Natural killer cell (primary cell): ENCODE measurements at regions not wholly inside any gene's neighbourhood (a gene's known extent, or its start where the extent isn't known, plus 50 kb on each side); places are given as distances from the start of the nearest gene placed in this dataset.
"Not testable (repeated sequence)": the region's sequence is repeated elsewhere in the genome, so short reads cannot be mapped to it uniquely, and the experiment has no call there.

Experiments used
- ATAC-seq, 3 donors: fragments of 150-1000 bp in 2 of 3; fragments of 200-7000 bp in 1 of 3; cut with Tn5 transposase; 1 replicate in 1 of 3; 2 replicates in 2 of 3; pipeline ENCODE4 v1.10.0; 2021; ENCODE audit warnings: mild to moderate bottlenecking in 2 of 3, moderate library complexity in 2 of 3
- DNase-seq, 2 donors: peaks; one replicate each; pipeline versions ENCODE4 v3.0.0 to v3.0.0-alpha.2; 2013 to 2021; ENCODE audit warnings: mixed read lengths in 1 of 2
- H3K27ac ChIP-seq: one replicate; pipeline ENCODE4 v1.5.1; 2013; ENCODE audit warnings: mild to moderate bottlenecking, low read length
- H3K27me3 ChIP-seq: one replicate; pipeline ENCODE4 v1.6.1; 2013; ENCODE audit warnings: low read length; ENCODE audit not compliant: control insufficient read depth, insufficient read depth
- H3K36me3 ChIP-seq: one replicate; pipeline ENCODE4 v1.6.1; 2013; ENCODE audit warnings: low read length; ENCODE audit not compliant: control insufficient read depth, insufficient read depth
- H3K4me1 ChIP-seq: one replicate; pipeline ENCODE4 v1.6.1; 2013; ENCODE audit warnings: low read length; ENCODE audit not compliant: control insufficient read depth, insufficient read depth
- H3K4me3 ChIP-seq: one replicate; pipeline ENCODE4 v1.5.1; 2013; ENCODE audit warnings: low read length
- H3K9me3 ChIP-seq: one replicate; pipeline ENCODE4 v1.6.1; 2013; ENCODE audit warnings: low read length; ENCODE audit not compliant: control insufficient read depth, insufficient read depth
- H3K27ac Mint-ChIP-seq, 2 donors: one replicate each; pipeline ENCODE4 v1.8.0; 2022; ENCODE audit warnings: mild to moderate bottlenecking in 2 of 2, mixed read lengths in 2 of 2, moderate library complexity in 1 of 2
- H3K27me3 Mint-ChIP-seq, 2 donors: one replicate each; pipeline ENCODE4 v1.8.0; 2022; ENCODE audit warnings: low read depth in 2 of 2, mixed read lengths in 2 of 2
- H3K36me3 Mint-ChIP-seq: one replicate; pipeline ENCODE4 v1.8.0; 2022; ENCODE audit warnings: mixed read lengths
- H3K4me1 Mint-ChIP-seq, 2 donors: one replicate each; pipeline ENCODE4 v1.8.0; 2022; ENCODE audit warnings: mixed read lengths in 2 of 2
- H3K4me3 Mint-ChIP-seq: one replicate; pipeline ENCODE4 v1.8.0; 2022; ENCODE audit warnings: mild to moderate bottlenecking, moderate library complexity, mixed read lengths
- H3K9me3 Mint-ChIP-seq, 2 donors: one replicate each; pipeline ENCODE4 v1.8.0; 2022; ENCODE audit warnings: mixed read lengths in 2 of 2
- WGBS: methylation state at CpG from one replicate; pipeline ENCODE4 v1.1.7; 2013; ENCODE audit warnings: missing lambda C conversion rate; ENCODE audit not compliant: insufficient coverage; 5-methylcytosine and 5-hydroxymethylcytosine counted together
- intact Hi-C: fragments of 100-400 bp; cut with micrococcal nuclease; formaldehyde crosslinking; loops from one replicate; pipeline ENCODE4 v1.14.2; 2022
- TF ChIP-seq, protein P1 (sequence below): fragments of 200-600 bp; IDR thresholded peaks from one replicate; pipeline ENCODE4 v1.8.0; 2022; ENCODE audit warnings: antibody characterized with exemption

DNA sequence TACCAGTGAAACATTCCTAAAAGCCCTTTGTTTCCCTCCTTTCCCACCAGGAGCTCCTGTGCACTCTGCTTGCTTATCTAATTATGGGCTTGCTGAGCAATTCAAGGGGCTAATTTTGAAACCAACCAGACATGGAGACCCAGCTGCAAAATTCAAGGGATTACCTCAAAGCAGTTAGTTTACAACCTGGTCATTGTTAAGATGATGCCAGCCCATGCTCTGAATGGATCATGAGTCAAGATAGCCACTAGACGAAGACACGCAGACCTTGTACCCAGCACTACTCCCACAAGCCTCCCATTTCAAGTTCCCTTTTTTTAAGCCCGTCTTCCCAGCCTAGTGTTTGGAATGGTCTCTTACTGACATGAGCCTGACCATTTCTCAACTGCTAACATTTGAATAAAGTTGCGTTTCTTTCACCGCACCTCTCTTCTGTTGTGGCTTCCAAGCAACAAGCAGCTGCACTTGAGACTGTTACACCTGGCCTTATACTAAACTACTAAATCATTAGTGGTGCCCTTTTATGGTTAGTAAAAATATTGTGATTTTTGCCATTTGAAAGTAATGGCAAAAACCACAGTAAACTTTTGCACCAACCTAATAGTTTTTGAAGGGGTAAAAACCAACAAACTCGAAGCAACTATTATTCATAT is 315.3 kb upstream of the LUZP2 start:
- Histone ChIP-seq H3K36me3 (no peaks in the 10 kb centered on the region), H3K4me3 (no peak overlapping the region), H3K27ac (no peak overlapping the region), H3K9me3 (no peaks in the 10 kb centered on the region), H3K4me1 (no peaks in the 10 kb centered on the region), H3K27me3 (no peaks in the 10 kb centered on the region)
- H3K4me1 Mint-ChIP-seq: no peaks in the 10 kb centered on the region
- H3K27ac Mint-ChIP-seq: no peak overlapping the region
- intact Hi-C loops: no loop called here
- TF ChIP-seq, protein P1, sequence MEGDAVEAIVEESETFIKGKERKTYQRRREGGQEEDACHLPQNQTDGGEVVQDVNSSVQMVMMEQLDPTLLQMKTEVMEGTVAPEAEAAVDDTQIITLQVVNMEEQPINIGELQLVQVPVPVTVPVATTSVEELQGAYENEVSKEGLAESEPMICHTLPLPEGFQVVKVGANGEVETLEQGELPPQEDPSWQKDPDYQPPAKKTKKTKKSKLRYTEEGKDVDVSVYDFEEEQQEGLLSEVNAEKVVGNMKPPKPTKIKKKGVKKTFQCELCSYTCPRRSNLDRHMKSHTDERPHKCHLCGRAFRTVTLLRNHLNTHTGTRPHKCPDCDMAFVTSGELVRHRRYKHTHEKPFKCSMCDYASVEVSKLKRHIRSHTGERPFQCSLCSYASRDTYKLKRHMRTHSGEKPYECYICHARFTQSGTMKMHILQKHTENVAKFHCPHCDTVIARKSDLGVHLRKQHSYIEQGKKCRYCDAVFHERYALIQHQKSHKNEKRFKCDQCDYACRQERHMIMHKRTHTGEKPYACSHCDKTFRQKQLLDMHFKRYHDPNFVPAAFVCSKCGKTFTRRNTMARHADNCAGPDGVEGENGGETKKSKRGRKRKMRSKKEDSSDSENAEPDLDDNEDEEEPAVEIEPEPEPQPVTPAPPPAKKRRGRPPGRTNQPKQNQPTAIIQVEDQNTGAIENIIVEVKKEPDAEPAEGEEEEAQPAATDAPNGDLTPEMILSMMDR: no peak
- no peaks in the 10 kb centered on the region for H3K36me3 Mint-ChIP-seq
- ATAC-seq (no peak), DNase-seq (no peak)
- no peaks in the 10 kb centered on the region for H3K27me3 Mint-ChIP-seq
- H3K9me3 Mint-ChIP-seq: peaks cover 2 to 3% of the 10 kb centered on the region in 2 donors
- 86% methylated on average over 3 of the region's 6 CpGs for WGBS
- H3K4me3 Mint-ChIP-seq: no peak overlapping the region

DNA sequence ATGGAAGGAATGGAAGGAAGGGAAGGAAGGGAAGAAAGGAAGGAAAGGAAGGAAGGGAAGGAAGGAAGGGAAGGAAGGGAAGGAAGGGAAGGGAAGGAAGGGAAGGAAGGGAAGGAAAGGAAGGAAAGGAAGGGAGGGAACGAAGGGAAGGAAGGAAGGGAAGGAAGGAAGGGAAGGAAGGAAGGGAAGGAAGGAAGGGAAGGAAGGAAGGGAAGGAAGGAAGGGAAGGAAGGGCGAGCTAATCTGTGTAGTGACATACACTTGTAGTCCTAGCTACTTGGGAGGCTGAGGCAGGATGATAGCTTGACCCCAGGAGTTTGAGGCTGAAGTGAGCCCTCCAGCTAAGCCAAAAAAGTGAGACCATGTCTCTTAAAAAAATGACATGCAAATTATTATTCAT is 311.3 kb upstream of the LUZP2 start:
- H3K27ac Mint-ChIP-seq, H3K4me1 ChIP-seq, H3K36me3 Mint-ChIP-seq, H3K9me3 Mint-ChIP-seq, H3K27ac ChIP-seq, H3K27me3 ChIP-seq, H3K4me3 ChIP-seq, H3K36me3 ChIP-seq, ATAC-seq, DNase-seq, H3K9me3 ChIP-seq, H3K4me3 Mint-ChIP-seq, H3K27me3 Mint-ChIP-seq, intact Hi-C loops, H3K4me1 Mint-ChIP-seq: not testable (repeated sequence)
- WGBS: 71% methylated on average over 2 of the region's 2 CpGs

DNA sequence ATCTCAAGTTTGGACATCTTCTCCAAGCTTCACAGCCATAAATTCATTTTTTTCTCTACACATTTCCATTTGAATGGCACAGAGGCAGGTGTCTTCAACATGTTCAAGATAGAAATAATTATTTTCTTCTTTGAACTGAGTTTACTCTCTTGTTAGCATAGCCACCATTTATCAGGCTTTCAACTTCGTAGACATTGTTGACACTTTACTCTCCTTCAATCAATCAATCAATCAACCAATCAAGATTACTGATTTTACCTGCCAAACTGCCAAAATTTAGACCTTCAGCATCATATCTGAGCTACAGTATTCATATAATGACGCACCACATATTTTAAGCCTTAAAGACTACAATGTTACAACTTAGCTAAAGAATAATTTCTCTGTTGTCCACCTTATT is 300.1 kb upstream of the LUZP2 start:
- Histone ChIP-seq H3K4me1 (no peaks in the 10 kb centered on the region), H3K36me3 (no peaks in the 10 kb centered on the region), H3K27ac (no peak overlapping the region), H3K27me3 (no peaks in the 10 kb centered on the region), H3K4me3 (no peak overlapping the region), H3K9me3 (no peaks in the 10 kb centered on the region)
- Mint-ChIP-seq H3K27ac (no peak overlapping the region), H3K36me3 (no peaks in the 10 kb centered on the region), H3K4me1 (no peaks in the 10 kb centered on the region), H3K9me3 (peaks cover 2 to 3% of the 10 kb centered on the region in 2 donors), H3K27me3 (no peaks in the 10 kb centered on the region), H3K4me3 (no peak overlapping the region)
- intact Hi-C loops: no loop called here
- ATAC-seq (no peak), DNase-seq (no peak)
- TF ChIP-seq, protein P1: no peak
- WGBS: 83% methylated on average over 2 of the region's 2 CpGs

DNA sequence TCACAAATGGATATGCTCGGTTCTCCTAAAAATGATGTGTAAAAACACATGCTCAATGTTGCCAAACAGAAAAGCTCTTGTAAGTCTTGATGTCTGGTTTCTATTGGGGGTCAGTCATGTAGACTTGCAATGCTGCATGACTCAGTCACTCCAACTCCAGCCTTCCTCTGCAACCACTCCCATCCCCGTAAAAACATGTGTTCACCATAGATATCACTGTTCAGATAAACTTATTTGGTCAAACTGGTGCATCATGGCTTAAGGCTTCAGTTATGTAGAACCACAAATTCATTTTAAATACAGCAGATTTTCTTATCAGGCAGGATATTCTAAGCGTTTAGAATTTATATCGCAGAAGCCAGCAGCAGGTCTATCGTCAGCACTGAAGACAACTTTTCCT is 298.4 kb upstream of the LUZP2 start:
- Histone ChIP-seq H3K4me1 (no peaks in the 10 kb centered on the region), H3K36me3 (no peaks in the 10 kb centered on the region), H3K9me3 (no peaks in the 10 kb centered on the region), H3K4me3 (no peak overlapping the region), H3K27me3 (no peaks in the 10 kb centered on the region), H3K27ac (no peak overlapping the region)
- H3K27me3 Mint-ChIP-seq: no peaks in the 10 kb centered on the region
- no peaks in the 10 kb centered on the region for H3K4me1 Mint-ChIP-seq
- intact Hi-C loops: no loop called here
- no peaks in the 10 kb centered on the region for H3K9me3 Mint-ChIP-seq
- 92% methylated on average over 5 of the region's 5 CpGs for WGBS
- DNase-seq (no peak), ATAC-seq (no peak)
- TF ChIP-seq, protein P1: no peak
- no peak overlapping the region for H3K4me3 Mint-ChIP-seq
- no peak overlapping the region for H3K27ac Mint-ChIP-seq
- no peaks in the 10 kb centered on the region for H3K36me3 Mint-ChIP-seq
